Gastroesophageal sphincter (tissue), 4 donors: ENCODE measurements at regions not wholly inside any gene's neighbourhood (a gene's known extent, or its start where the extent isn't known, plus 50 kb on each side); places are given as distances from the start of the nearest gene placed in this dataset.

Experiments used
- ATAC-seq: fragments of 150-250 bp; one replicate; pipeline ENCODE4 v1.9.1; 2016; ENCODE audit warnings: mild to moderate bottlenecking, moderate library complexity
- H3K27ac ChIP-seq, 4 donors: fragments of 200-600 bp; sonication (generic) in 3 of 4; 1 replicate in 3 of 4; 2 replicates in 1 of 4; pipeline ENCODE4 v1.5.1; 2016 to 2019
- H3K27me3 ChIP-seq: fragments of 200-600 bp; sonication (generic); one replicate; pipeline ENCODE4 v1.5.1; 2019
- H3K36me3 ChIP-seq, 2 donors: fragments of 200-600 bp; sonication (generic); one replicate each; pipeline ENCODE4 v1.5.1; 2019; ENCODE audit warnings: control low read depth in 1 of 2
- H3K4me1 ChIP-seq, 3 donors: fragments of 200-600 bp; sonication (generic); 1 replicate in 2 of 3; 2 replicates in 1 of 3; pipeline ENCODE4 v1.5.1; 2016 to 2019; ENCODE audit warnings: control low read depth in 2 of 3
- H3K4me3 ChIP-seq, 2 donors: fragments of 200-600 bp; sonication (generic); one replicate each; pipeline ENCODE4 v1.5.1; 2019; ENCODE audit warnings: mild to moderate bottlenecking in 1 of 2, moderate library complexity in 1 of 2
- H3K9me3 ChIP-seq, 3 donors: fragments of 200-600 bp; sonication (generic); one replicate each; pipeline ENCODE4 v1.5.1; 2017 to 2019; ENCODE audit warnings: control low read depth in 2 of 3
- CTCF ChIP-seq, 4 experiments: fragments of 200-600 bp in 2 of 4; fragments of 450-650 bp in 2 of 4; sonication (generic) in 1 of 4; IDR thresholded peaks; one replicate each; pipeline ENCODE4 v1.5.1; 2017 to 2019; ENCODE audit warnings: antibody characterized with exemption in 4 of 4, mild to moderate bottlenecking in 2 of 4, moderate library complexity in 2 of 4
- EP300 ChIP-seq: sonication (generic); formaldehyde crosslinking; IDR thresholded peaks from one replicate; pipeline ENCODE4 v1.6.1; 2017; ENCODE audit warnings: antibody characterized with exemption, mild to moderate bottlenecking
- POLR2A ChIP-seq, 2 donors: fragments of 450-650 bp; IDR thresholded peaks; one replicate each; pipeline ENCODE4 v1.6.1; 2017; ENCODE audit warnings: antibody characterized with exemption in 2 of 2, mild to moderate bottlenecking in 2 of 2, moderate library complexity in 1 of 2
- POLR2AphosphoS5 ChIP-seq: sonication (generic); formaldehyde crosslinking; IDR thresholded peaks from one replicate; pipeline ENCODE4 v1.6.1; 2017; ENCODE audit warnings: antibody characterized with exemption
- WGBS, 2 donors: methylation state at CpG; one replicate each; pipeline ENCODE4 v1.1.5; 2018; ENCODE audit warnings: low coverage in 1 of 2; 5-methylcytosine and 5-hydroxymethylcytosine counted together

DNA sequence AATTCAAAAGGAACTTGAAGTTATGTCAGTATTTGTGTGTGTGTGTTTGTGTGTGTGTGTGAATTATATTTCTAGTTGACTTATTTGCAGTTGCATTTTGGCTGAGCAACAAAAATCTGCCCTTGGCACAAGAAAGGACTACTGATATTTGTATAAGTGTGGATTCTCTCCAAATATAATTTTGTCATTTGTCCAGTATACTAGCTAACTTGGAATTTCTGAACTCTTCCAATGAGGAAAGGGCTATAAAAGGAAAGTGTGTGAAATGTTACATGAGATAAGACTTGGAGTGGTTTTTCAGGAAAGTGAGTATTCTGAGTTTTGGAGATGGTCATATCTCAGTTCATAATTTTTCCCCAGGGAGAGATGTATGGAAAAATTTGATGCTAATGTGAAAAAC lies 1384.1 kb upstream of the B3GALT2 start:
- TF ChIP-seq POLR2AphosphoS5 (no peak), EP300 (no peak), POLR2A (IDR thresholded peaks at IDR 0.05) (no peak), CTCF (IDR thresholded peaks at IDR 0.05) (no peak)
- H3K4me1 ChIP-seq, result no peaks in the 10 kb centered on the region
- no peaks in the 10 kb centered on the region for H3K27me3 ChIP-seq
- no peak overlapping the region for H3K4me3 ChIP-seq
- no peaks in the 10 kb centered on the region for H3K9me3 ChIP-seq
- H3K27ac ChIP-seq, result no peak overlapping the region
- no peaks in the 10 kb centered on the region for H3K36me3 ChIP-seq
- ATAC-seq, result no peak

- TF ChIP-seq POLR2A (IDR thresholded peaks at IDR 0.05) (no peak), POLR2AphosphoS5 (no peak), CTCF (IDR thresholded peaks at IDR 0.05) (no peak), EP300 (no peak)
- H3K36me3 ChIP-seq, result no peaks in the 10 kb centered on the region
- no peaks in the 10 kb centered on the region for H3K9me3 ChIP-seq
- H3K4me1 ChIP-seq, result no peaks in the 10 kb centered on the region
- no peaks in the 10 kb centered on the region for H3K27me3 ChIP-seq
- no peak for ATAC-seq
- H3K4me3 ChIP-seq, result no peak overlapping the region
- H3K27ac ChIP-seq, result no peak overlapping the region
Measured at GRCh38 chr1:194568610-194569009, 1382.2 kb upstream of the B3GALT2 start.

- H3K27me3 ChIP-seq, result no peaks in the 10 kb centered on the region
- no peak for ATAC-seq
Measured at GRCh38 chr1:194548071-194548470, 1361.7 kb upstream of the B3GALT2 start.

GRCh38 chr1:194544012-194544411 lies 1357.6 kb upstream of the B3GALT2 start:
- Histone ChIP-seq H3K36me3 (no peaks in the 10 kb centered on the region), H3K27me3 (no peaks in the 10 kb centered on the region), H3K27ac (no peak overlapping the region), H3K4me3 (no peak overlapping the region), H3K4me1 (no peaks in the 10 kb centered on the region), H3K9me3 (peaks cover 0 to 6% (median 0%) of the 10 kb centered on the region in 3 donors)
- ATAC-seq, result no peak
- WGBS, 2 donors, result 83 to 93% methylated on average over 3 of the region's 3 CpGs
- no peak for TF ChIP-seq POLR2A (IDR thresholded peaks at IDR 0.05)
- no peak for TF ChIP-seq EP300

More at GRCh38 chr1:194548071-194548470, 1361.7 kb upstream of the B3GALT2 start:
- Histone ChIP-seq H3K4me1 (no peaks in the 10 kb centered on the region), H3K4me3 (no peak overlapping the region), H3K36me3 (no peaks in the 10 kb centered on the region), H3K9me3 (no peaks in the 10 kb centered on the region), H3K27ac (no peak overlapping the region)
- TF ChIP-seq POLR2AphosphoS5, result no peak

DNA sequence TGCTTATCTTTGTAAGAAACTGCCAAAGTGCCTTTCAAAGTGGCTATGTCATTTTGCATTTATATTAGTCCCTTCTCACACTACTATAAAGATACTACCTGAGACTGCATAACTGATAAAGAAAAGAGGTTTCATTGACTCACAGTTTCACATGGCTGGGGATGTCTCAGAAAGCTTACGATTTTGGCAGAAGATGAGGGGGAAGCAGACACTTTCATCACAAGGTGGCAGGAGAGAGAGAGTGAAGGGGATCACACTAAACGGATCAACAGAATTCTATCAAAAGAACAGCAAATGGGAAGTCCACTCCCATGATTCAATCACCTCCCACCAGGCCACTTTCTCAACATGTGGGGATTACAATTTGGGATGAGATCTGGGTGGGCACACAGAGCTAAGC lies 1352.0 kb upstream of the B3GALT2 start:
- no peak for ATAC-seq
- Histone ChIP-seq H3K27ac (no peak overlapping the region), H3K36me3 (no peaks in the 10 kb centered on the region), H3K4me1 (no peaks in the 10 kb centered on the region), H3K9me3 (peaks cover 0 to 6% (median 0%) of the 10 kb centered on the region in 3 donors), H3K27me3 (no peaks in the 10 kb centered on the region), H3K4me3 (no peak overlapping the region)
- 38 to 69% methylated on average over 2 of the region's 2 CpGs for WGBS, 2 donors
- no peak for TF ChIP-seq POLR2A (IDR thresholded peaks at IDR 0.05)
- TF ChIP-seq CTCF (IDR thresholded peaks at IDR 0.05), result no peak
- no peak for TF ChIP-seq EP300
- no peak for TF ChIP-seq POLR2AphosphoS5

DNA sequence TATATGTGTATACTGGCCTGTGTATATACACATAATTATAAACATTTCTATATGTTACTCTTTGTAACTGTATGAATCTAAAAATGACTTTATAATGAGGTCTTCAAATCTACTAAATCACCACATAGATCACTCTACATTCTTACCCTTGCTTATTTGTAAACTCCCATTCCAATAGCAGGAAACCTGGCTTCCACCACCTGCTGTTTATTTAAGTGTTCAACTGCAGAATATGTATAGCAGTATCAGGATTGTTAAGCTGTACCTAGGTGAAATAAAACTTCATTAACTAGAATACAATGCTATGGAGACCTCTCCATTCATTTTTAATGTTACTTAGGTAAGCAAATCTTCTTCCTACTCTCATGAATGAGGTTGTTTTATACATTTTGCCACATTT lies 1351.1 kb upstream of the B3GALT2 start:
- H3K9me3 ChIP-seq, result peaks cover 0 to 3% (median 0%) of the 10 kb centered on the region in 3 donors
- H3K4me3 ChIP-seq, result no peak overlapping the region
- no peak overlapping the region for H3K27ac ChIP-seq
- TF ChIP-seq EP300 (no peak), POLR2AphosphoS5 (no peak), POLR2A (IDR thresholded peaks at IDR 0.05) (no peak), CTCF (IDR thresholded peaks at IDR 0.05) (no peak)
- no peak for ATAC-seq
- no peaks in the 10 kb centered on the region for H3K27me3 ChIP-seq
- no peaks in the 10 kb centered on the region for H3K36me3 ChIP-seq
- no peaks in the 10 kb centered on the region for H3K4me1 ChIP-seq
